CD14-positive monocyte (primary cell): ENCODE measurements at regions not wholly inside any gene's neighbourhood (a gene's known extent, or its start where the extent isn't known, plus 50 kb on each side); places are given as distances from the start of the nearest gene placed in this dataset.

Source experiments
- DNase-seq, 3 donors: peaks; one replicate each; pipeline ENCODE4 v3.0.0-alpha.2; 2011 to 2022
- H2AFZ ChIP-seq: 2 replicates; pipeline ENCODE4 v1.6.0; 2012; ENCODE audit warnings: mild to moderate bottlenecking, low read depth, low read length, inconsistent platforms; ENCODE audit not compliant: insufficient read depth, poor library complexity, severe bottlenecking
- H3K27ac ChIP-seq, 2 donors: 1 replicate in 1 of 2; 2 replicates in 1 of 2; pipeline ENCODE4 v1.5.1; 2012 to 2013; ENCODE audit warnings: low read length in 2 of 2, control low read depth in 1 of 2, inconsistent platforms in 1 of 2, low read depth in 1 of 2, mild to moderate bottlenecking in 1 of 2
- H3K27me3 ChIP-seq, 2 donors: one replicate each; pipeline versions ENCODE4 v1.6.0 to v1.6.1; 2011 to 2013; ENCODE audit warnings: low read length in 2 of 2; ENCODE audit not compliant: control insufficient read depth in 2 of 2, insufficient read depth in 2 of 2
- H3K36me3 ChIP-seq, 2 donors: replicated peaks in 1 of 2; 1 replicate in 1 of 2; 2 replicates in 1 of 2; pipeline versions ENCODE4 v1.5.1 to v1.6.1; 2012 to 2013; ENCODE audit warnings: low read length in 2 of 2, control low read depth in 1 of 2, inconsistent platforms in 1 of 2, mild to moderate bottlenecking in 1 of 2; ENCODE audit not compliant: insufficient read depth in 2 of 2, control insufficient read depth in 1 of 2
- H3K4me1 ChIP-seq, 2 donors: 1 replicate in 1 of 2; 2 replicates in 1 of 2; pipeline versions ENCODE4 v1.5.1 to v1.6.1; 2012 to 2013; ENCODE audit warnings: low read length in 2 of 2, control low read depth in 1 of 2, inconsistent platforms in 1 of 2, mild to moderate bottlenecking in 1 of 2, moderate library complexity in 1 of 2; ENCODE audit not compliant: insufficient read depth in 2 of 2, control insufficient read depth in 1 of 2
- H3K4me2 ChIP-seq: replicated peaks from 2 replicates; pipeline ENCODE3; 2012; ENCODE audit warnings: low read length, moderate library complexity, mild to moderate bottlenecking; ENCODE audit not compliant: poor library complexity, severe bottlenecking; ENCODE audit errors: extremely low read depth
- H3K4me3 ChIP-seq, 3 experiments: fragments of 200-600 bp in 1 of 3; sonication (generic) in 1 of 3; replicated peaks in 1 of 3; 1 replicate in 2 of 3; 2 replicates in 1 of 3; pipeline ENCODE4 v1.5.1; 2011 to 2013; ENCODE audit warnings: low read length in 3 of 3, mild to moderate bottlenecking in 3 of 3, control low read depth in 2 of 3, low read depth in 2 of 3, inconsistent platforms in 1 of 3, moderate library complexity in 1 of 3
- H3K79me2 ChIP-seq: 2 replicates; pipeline ENCODE4 v1.6.0; 2012; ENCODE audit warnings: mild to moderate bottlenecking, control low read depth, inconsistent platforms, low read length, moderate library complexity; ENCODE audit not compliant: insufficient read depth
- H3K9ac ChIP-seq: 2 replicates; pipeline ENCODE4 v1.6.0; 2017; ENCODE audit warnings: low read length, mild to moderate bottlenecking; ENCODE audit not compliant: insufficient read depth, poor library complexity, severe bottlenecking
- H3K9me3 ChIP-seq, 2 donors: replicated peaks in 1 of 2; 1 replicate in 1 of 2; 2 replicates in 1 of 2; pipeline versions ENCODE4 v1.5.1 to v1.6.1; 2012 to 2013; ENCODE audit warnings: low read length in 2 of 2, control low read depth in 1 of 2; ENCODE audit not compliant: control insufficient read depth in 1 of 2, insufficient read depth in 1 of 2
- H4K20me1 ChIP-seq: 2 replicates; pipeline ENCODE4 v1.6.0; 2012; ENCODE audit warnings: mild to moderate bottlenecking, low read length, control low read depth, moderate library complexity; ENCODE audit not compliant: insufficient read depth
- H3K27ac Mint-ChIP-seq, 7 donors: one replicate each; pipeline ENCODE4 v1.8.0; 2020; ENCODE audit warnings: mild to moderate bottlenecking in 7 of 7, mixed read lengths in 7 of 7, moderate library complexity in 6 of 7, inconsistent platforms in 2 of 7
- H3K27me3 Mint-ChIP-seq, 3 donors: one replicate each; pipeline ENCODE4 v1.8.0; 2021 to 2022; ENCODE audit warnings: low read depth in 3 of 3, mild to moderate bottlenecking in 3 of 3, mixed read lengths in 3 of 3, moderate library complexity in 3 of 3, inconsistent platforms in 1 of 3
- H3K36me3 Mint-ChIP-seq, 2 donors: one replicate each; pipeline ENCODE4 v1.8.0; 2020; ENCODE audit warnings: mixed read lengths in 2 of 2, inconsistent platforms in 1 of 2, mild to moderate bottlenecking in 1 of 2
- H3K4me1 Mint-ChIP-seq: one replicate; pipeline ENCODE4 v1.8.0; 2020; ENCODE audit warnings: mild to moderate bottlenecking, mixed read lengths
- H3K4me3 Mint-ChIP-seq, 2 donors: one replicate each; pipeline ENCODE4 v1.8.0; 2020; ENCODE audit warnings: mild to moderate bottlenecking in 2 of 2, mixed read lengths in 2 of 2, moderate library complexity in 1 of 2
- H3K9me3 Mint-ChIP-seq, 7 donors: one replicate each; pipeline ENCODE4 v1.8.0; 2020 to 2022; ENCODE audit warnings: mixed read lengths in 7 of 7, mild to moderate bottlenecking in 6 of 7, moderate library complexity in 6 of 7, inconsistent platforms in 2 of 7
- CTCF ChIP-seq: fragments of 200-600 bp; IDR thresholded peaks from one replicate; pipeline ENCODE4 v1.8.0; 2022; ENCODE audit warnings: antibody characterized with exemption, mild to moderate bottlenecking
- WGBS: methylation state at CpG from one replicate; pipeline ENCODE4 v1.1.5; 2013; ENCODE audit warnings: missing lambda C conversion rate; ENCODE audit not compliant: insufficient coverage; 5-methylcytosine and 5-hydroxymethylcytosine counted together
- intact Hi-C, 2 donors: fragments of 100-400 bp; cut with micrococcal nuclease; formaldehyde crosslinking; loops; one replicate each; pipeline versions ENCODE4 v1.15.0 to v1.15.1; 2023

GRCh38 chr10:130492266-130492934, 356.2 kb downstream of the GLRX3 start:
- H3K4me3 Mint-ChIP-seq = no peak overlapping the region
- Histone ChIP-seq H3K9me3 (peaks cover 0 to 5% of the 10 kb centered on the region in 2 donors), H2AFZ (no peak overlapping the region), H3K4me2 (no peak overlapping the region), H3K4me1 (no peaks in the 10 kb centered on the region), H3K27me3 (no peaks in the 10 kb centered on the region), H3K27ac (no peak overlapping the region), H3K4me3 (no peak overlapping the region), H3K79me2 (no peaks in the 10 kb centered on the region), H3K36me3 (no peaks in the 10 kb centered on the region), H4K20me1 (no peaks in the 10 kb centered on the region), H3K9ac (no peak overlapping the region)
- H3K36me3 Mint-ChIP-seq = no peaks in the 10 kb centered on the region
- peaks cover 0 to 16% (median 2%) of the 10 kb centered on the region in 7 donors for H3K9me3 Mint-ChIP-seq
- H3K27ac Mint-ChIP-seq = peak overlapping the region in 1 of 7 donors; percentile 31
- DNase-seq = no peak
- H3K27me3 Mint-ChIP-seq = peaks cover 0 to 8% (median 0%) of the 10 kb centered on the region in 3 donors
- no peak for TF ChIP-seq CTCF
- no peaks in the 10 kb centered on the region for H3K4me1 Mint-ChIP-seq
- intact Hi-C loops = no loop called here
- 89% methylated on average over 2 of the region's 3 CpGs for WGBS

GRCh38 chr10:130493021-130493420, 356.8 kb downstream of the GLRX3 start:
- no peak overlapping the region for H3K9ac ChIP-seq
- Mint-ChIP-seq H3K27ac (no peak overlapping the region), H3K4me1 (no peaks in the 10 kb centered on the region), H3K4me3 (no peak overlapping the region), H3K36me3 (no peaks in the 10 kb centered on the region), H3K9me3 (peaks cover 0 to 17% (median 3%) of the 10 kb centered on the region in 7 donors), H3K27me3 (peaks cover 0 to 8% (median 0%) of the 10 kb centered on the region in 3 donors)
- H4K20me1 ChIP-seq = no peaks in the 10 kb centered on the region
- intact Hi-C loops = no loop called here
- H3K79me2 ChIP-seq = no peaks in the 10 kb centered on the region
- WGBS = 87% methylated on average over 13 of the region's 13 CpGs
- no peak overlapping the region for H3K4me3 ChIP-seq
- no peak overlapping the region for H3K4me2 ChIP-seq
- no peaks in the 10 kb centered on the region for H3K36me3 ChIP-seq
- H2AFZ ChIP-seq = no peak overlapping the region
- no peak for TF ChIP-seq CTCF
- no peak for DNase-seq
- H3K27me3 ChIP-seq = no peaks in the 10 kb centered on the region
- peaks cover 0 to 5% of the 10 kb centered on the region in 2 donors for H3K9me3 ChIP-seq
- H3K4me1 ChIP-seq = no peaks in the 10 kb centered on the region
- no peak overlapping the region for H3K27ac ChIP-seq
